ENCODE measurements at regions not wholly inside any gene's neighbourhood (a gene's known extent, or its start where the extent isn't known, plus 50 kb on each side); places are given as distances from the start of the nearest gene placed in this dataset.

DNA sequence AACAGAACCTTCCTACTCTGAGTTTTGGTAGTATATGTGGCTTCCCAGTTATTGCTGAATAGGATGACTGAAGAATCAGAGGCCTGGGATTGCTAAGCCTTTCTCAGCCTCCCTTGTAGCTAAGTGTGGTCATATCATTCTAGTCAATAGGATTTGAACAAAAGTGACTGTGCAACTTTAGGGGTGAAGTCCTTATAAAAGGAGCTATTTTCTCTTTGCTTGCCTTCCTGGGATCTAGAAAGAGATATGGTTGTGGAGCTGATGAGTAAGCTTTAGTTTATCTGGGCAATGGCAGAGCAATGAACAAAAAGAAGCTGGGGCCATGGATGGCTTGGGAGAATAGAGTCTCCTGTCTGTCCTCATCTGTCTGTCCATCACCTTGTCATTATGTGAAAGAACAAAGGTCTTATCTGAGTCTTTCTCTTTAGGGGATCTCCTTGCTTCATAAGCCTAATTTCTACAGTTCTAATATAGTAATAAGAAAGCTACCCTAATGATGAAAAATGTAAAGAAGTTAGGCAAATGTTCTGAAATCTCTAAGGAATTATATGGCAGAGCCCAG, 91.5 kb downstream of the TENT5C start:
- Histone ChIP-seq H3K27me3 (ENCODE audit: control insufficient read depth, insufficient read depth, low read length) (no peaks in the 10 kb centered on the region), H3K36me3 (ENCODE audit: control insufficient read depth, insufficient read depth, low read length) (no peaks in the 10 kb centered on the region), H3K4me3 (ENCODE audit: low read depth, low read length) (no peak overlapping the region)
- DNase-seq (ENCODE audit: low read depth): no peak
- TF ChIP-seq, protein P1, sequence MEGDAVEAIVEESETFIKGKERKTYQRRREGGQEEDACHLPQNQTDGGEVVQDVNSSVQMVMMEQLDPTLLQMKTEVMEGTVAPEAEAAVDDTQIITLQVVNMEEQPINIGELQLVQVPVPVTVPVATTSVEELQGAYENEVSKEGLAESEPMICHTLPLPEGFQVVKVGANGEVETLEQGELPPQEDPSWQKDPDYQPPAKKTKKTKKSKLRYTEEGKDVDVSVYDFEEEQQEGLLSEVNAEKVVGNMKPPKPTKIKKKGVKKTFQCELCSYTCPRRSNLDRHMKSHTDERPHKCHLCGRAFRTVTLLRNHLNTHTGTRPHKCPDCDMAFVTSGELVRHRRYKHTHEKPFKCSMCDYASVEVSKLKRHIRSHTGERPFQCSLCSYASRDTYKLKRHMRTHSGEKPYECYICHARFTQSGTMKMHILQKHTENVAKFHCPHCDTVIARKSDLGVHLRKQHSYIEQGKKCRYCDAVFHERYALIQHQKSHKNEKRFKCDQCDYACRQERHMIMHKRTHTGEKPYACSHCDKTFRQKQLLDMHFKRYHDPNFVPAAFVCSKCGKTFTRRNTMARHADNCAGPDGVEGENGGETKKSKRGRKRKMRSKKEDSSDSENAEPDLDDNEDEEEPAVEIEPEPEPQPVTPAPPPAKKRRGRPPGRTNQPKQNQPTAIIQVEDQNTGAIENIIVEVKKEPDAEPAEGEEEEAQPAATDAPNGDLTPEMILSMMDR (IDR thresholded peaks at IDR 0.05; ENCODE audit: insufficient read depth, low read length, poor library complexity, severe bottlenecking): no peak

GRCh38 chr1:117698398-117699160, 92.7 kb downstream of the TENT5C start:
- no peak for DNase-seq (ENCODE audit: low read depth)
- TF ChIP-seq, protein P1 (IDR thresholded peaks at IDR 0.05; ENCODE audit: insufficient read depth, low read length, poor library complexity, severe bottlenecking): no peak
- no peaks in the 10 kb centered on the region for H3K27me3 ChIP-seq (ENCODE audit: control insufficient read depth, insufficient read depth, low read length)
- H3K36me3 ChIP-seq (ENCODE audit: control insufficient read depth, insufficient read depth, low read length): no peaks in the 10 kb centered on the region
- no peak overlapping the region for H3K4me3 ChIP-seq (ENCODE audit: low read depth, low read length)

DNA sequence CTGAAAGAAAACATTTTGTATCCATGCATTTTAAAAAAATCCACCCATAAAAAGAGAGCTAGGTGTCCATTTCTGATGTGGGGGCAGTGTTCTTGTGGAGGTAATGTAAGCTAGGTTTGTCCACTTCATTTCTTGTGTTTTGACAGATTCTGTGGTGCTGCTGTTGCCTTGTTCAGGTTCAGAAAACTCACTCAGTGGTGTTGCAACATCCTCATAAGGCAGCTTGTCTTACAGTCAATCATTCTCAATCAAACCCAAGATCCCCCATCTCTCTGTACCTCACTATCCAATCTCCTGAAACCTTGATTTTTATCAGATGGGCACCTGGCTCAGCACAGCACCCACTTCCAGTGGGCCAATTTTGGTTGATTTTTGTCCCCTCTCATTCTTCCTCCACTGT, 94.1 kb downstream of the TENT5C start:
- no peak for DNase-seq (ENCODE audit: low read depth)
- H3K4me3 ChIP-seq (ENCODE audit: low read depth, low read length): no peak overlapping the region
- H3K36me3 ChIP-seq (ENCODE audit: control insufficient read depth, insufficient read depth, low read length): no peaks in the 10 kb centered on the region
- TF ChIP-seq, protein P1 (IDR thresholded peaks at IDR 0.05; ENCODE audit: insufficient read depth, low read length, poor library complexity, severe bottlenecking): no peak
- no peaks in the 10 kb centered on the region for H3K27me3 ChIP-seq (ENCODE audit: control insufficient read depth, insufficient read depth, low read length)

GRCh38 chr1:117702654-117703053, 96.8 kb downstream of the TENT5C start:
- TF ChIP-seq, protein P1 (IDR thresholded peaks at IDR 0.05; ENCODE audit: insufficient read depth, low read length, poor library complexity, severe bottlenecking): no peak
- H3K27me3 ChIP-seq (ENCODE audit: control insufficient read depth, insufficient read depth, low read length): no peaks in the 10 kb centered on the region
- DNase-seq (ENCODE audit: low read depth): no peak
- H3K4me3 ChIP-seq (ENCODE audit: low read depth, low read length): no peak overlapping the region
- no peaks in the 10 kb centered on the region for H3K36me3 ChIP-seq (ENCODE audit: control insufficient read depth, insufficient read depth, low read length)

- H3K27me3 ChIP-seq (ENCODE audit: control insufficient read depth, insufficient read depth, low read length): no peaks in the 10 kb centered on the region
- no peak for DNase-seq (ENCODE audit: low read depth)
- H3K36me3 ChIP-seq (ENCODE audit: control insufficient read depth, insufficient read depth, low read length): no peaks in the 10 kb centered on the region
- TF ChIP-seq, protein P1 (IDR thresholded peaks at IDR 0.05; ENCODE audit: insufficient read depth, low read length, poor library complexity, severe bottlenecking): no peak
- H3K4me3 ChIP-seq (ENCODE audit: low read depth, low read length): no peak overlapping the region
These were observed 101.5 kb downstream of the TENT5C start for GRCh38 chr1:117707371-117707770.

All from kidney epithelial cell (primary cell).